Umbilical cord (tissue), 1 donor: ENCODE measurements at regions not wholly inside any gene's neighbourhood (a gene's known extent, or its start where the extent isn't known, plus 50 kb on each side); places are given as distances from the start of the nearest gene placed in this dataset.
"Not testable (repeated sequence)": the region's sequence is repeated elsewhere in the genome, so short reads cannot be mapped to it uniquely, and the experiment has no call there.

ENCODE experiments used
- DNase-seq: peaks from one replicate; pipeline ENCODE4 v3.0.0-alpha.2; 2015; ENCODE audit warnings: low spot score

GRCh38 chr3:106981392-106981791 is 395.8 kb upstream of the CCDC54 start:
- DNase-seq, result no peak

- DNase-seq, result no peak
Observed at GRCh38 chr3:106985721-106986120, 391.5 kb upstream of the CCDC54 start.

GRCh38 chr3:106998841-106999682 is 378.2 kb upstream of the CCDC54 start:
- DNase-seq, result not testable (repeated sequence)

- no peak for DNase-seq
Observed at GRCh38 chr3:107001635-107002034, 375.6 kb upstream of the CCDC54 start.

- DNase-seq, result not testable (repeated sequence)
Observed at GRCh38 chr3:107005352-107005751, 371.9 kb upstream of the CCDC54 start.

GRCh38 chr3:107008213-107008612 is 369.0 kb upstream of the CCDC54 start:
- DNase-seq, result no peak

GRCh38 chr3:107013641-107014040 is 363.6 kb upstream of the CCDC54 start:
- no peak for DNase-seq

GRCh38 chr3:107024551-107025026 is 352.6 kb upstream of the CCDC54 start:
- peak; percentile 93 for DNase-seq

- DNase-seq, result no peak
Observed at GRCh38 chr3:107025961-107026360, 351.3 kb upstream of the CCDC54 start.

- DNase-seq, result no peak
Observed at GRCh38 chr3:107028086-107028485, 349.2 kb upstream of the CCDC54 start.

- no peak for DNase-seq
Observed at GRCh38 chr3:107028626-107029025, 348.6 kb upstream of the CCDC54 start.

GRCh38 chr3:107032111-107032510 is 345.1 kb upstream of the CCDC54 start:
- no peak for DNase-seq

- DNase-seq, result no peak
Observed at GRCh38 chr3:107034142-107034541, 343.1 kb upstream of the CCDC54 start.

- DNase-seq, result no peak
Observed at GRCh38 chr3:107035176-107035575, 342.1 kb upstream of the CCDC54 start.

GRCh38 chr3:107044677-107045076 is 332.6 kb upstream of the CCDC54 start:
- DNase-seq, result no peak

GRCh38 chr3:107045791-107046190 is 331.4 kb upstream of the CCDC54 start:
- no peak for DNase-seq

- DNase-seq, result peak; percentile 42
Observed at GRCh38 chr3:107055181-107055942, 321.9 kb upstream of the CCDC54 start.

GRCh38 chr3:107061466-107061865 is 315.8 kb upstream of the CCDC54 start:
- no peak for DNase-seq

- DNase-seq, result no peak
Observed at GRCh38 chr3:107062310-107062709, 314.9 kb upstream of the CCDC54 start.

GRCh38 chr3:107062787-107063186 is 314.5 kb upstream of the CCDC54 start:
- DNase-seq, result no peak

GRCh38 chr3:107063351-107063750 is 313.9 kb upstream of the CCDC54 start:
- DNase-seq, result no peak

GRCh38 chr3:107064405-107065060 is 312.7 kb upstream of the CCDC54 start:
- DNase-seq, result peak; percentile 92
